ENCODE measurements at regions not wholly inside any gene's neighbourhood (a gene's known extent, or its start where the extent isn't known, plus 50 kb on each side); places are given as distances from the start of the nearest gene placed in this dataset.
A peak's percentile ranks its signal among the peaks of the same experiment; 100 is the strongest.

DNA sequence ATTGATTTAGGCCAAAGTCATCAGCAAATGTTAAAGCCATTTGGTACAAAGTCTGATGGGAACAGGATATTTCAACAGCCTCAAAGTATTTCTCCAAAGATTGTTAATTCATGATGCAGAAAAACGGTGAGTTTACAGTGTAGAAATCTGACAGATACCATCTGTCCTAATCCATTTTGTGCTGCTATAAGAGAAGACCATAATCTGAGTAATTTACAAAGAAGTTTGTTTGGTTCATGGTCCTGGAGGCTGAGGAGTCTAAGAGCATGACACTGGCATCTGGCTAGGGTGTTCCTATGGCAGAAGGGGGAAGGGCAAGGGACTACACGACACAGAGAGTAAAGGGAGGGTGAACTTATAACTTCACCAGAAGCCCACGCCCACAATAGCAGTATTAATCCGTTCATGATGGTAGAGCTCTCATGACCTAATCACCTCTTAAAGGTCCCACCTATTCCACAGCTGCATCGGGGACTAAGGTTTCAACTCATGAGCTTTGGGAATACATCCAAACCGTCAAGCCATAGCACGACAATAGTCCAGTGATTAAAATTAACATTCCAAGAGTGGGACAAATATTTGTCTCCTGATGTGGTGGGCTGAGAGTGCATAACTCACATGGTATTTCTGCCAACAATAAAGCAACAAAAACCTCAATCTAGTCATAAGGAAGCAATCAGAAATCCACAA is 298.6 kb upstream of the AKR1E2 start:
- DNase-seq (ENCODE audit: low spot score) = no peak

GRCh38 chr10:4526311-4526731 is 299.7 kb upstream of the AKR1E2 start:
- DNase-seq (ENCODE audit: low spot score) = no peak

- DNase-seq (ENCODE audit: low spot score) = no peak
These were observed 300.9 kb upstream of the AKR1E2 start for GRCh38 chr10:4525103-4525502.

DNA sequence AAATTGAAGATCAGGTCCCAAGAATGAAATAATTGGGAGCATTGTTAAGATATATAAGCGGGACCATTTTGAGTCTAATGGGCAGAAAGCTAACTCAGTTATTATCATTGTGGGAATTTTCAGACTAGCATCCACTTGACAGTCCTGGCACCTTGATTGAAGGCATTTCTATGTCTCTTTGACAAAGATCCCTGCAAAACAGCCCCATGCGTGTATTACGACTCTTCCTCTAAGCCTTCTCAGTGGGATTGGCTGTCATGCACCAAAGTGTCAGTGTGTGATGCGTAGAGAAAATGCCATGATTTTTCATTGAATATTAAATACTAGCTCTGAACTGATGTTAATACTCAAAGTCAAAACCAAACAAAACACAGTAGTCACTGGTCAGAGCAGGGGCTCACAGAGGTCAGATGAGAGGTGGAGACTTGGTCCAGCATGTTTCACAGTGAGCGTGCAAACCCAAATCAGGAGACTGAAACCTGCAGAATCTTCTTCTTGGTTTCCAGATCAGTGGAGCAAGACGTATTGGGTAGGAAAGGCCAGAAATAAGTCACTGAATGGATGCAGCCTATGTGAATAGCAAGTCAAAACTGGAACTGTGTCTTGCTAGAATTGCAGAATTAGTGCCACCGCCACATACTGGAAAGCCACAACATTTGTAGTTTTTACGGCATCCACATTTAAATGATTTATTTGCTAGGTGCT is 303.6 kb upstream of the AKR1E2 start:
- no peak for DNase-seq (ENCODE audit: low spot score)

DNA sequence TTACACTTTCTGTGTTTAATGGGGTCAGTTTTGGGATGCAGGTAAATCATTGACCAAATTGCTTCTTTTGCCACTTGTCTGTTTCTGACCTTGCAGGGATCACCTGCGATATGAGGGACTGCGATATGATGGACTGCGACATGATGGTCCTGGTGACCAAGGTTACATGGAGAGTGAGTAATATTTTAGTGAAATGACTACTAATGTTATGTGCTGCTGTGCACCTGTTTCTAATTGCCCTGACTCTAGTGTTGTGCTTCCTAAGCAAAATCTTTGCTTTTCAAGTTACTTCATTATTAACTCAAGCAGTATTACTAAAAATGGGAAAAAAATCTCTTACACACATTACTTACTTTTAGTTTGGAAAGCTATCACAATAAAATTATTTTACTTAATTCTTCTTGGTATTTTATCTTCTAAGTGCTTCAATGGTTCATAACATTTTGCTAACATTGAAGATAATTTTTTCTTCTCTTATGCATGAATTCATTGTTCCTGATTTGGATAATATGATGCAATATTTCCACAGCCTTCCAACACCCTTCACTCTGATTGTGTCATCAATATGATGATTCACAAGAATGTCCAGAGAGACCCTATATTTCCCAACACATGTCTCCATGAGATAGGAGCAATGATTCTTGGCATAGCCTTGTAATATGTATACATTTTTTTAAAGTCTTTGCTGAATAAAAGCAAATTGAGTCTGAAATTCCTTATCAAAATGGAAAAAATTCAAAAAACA is 306.2 kb upstream of the AKR1E2 start:
- DNase-seq (ENCODE audit: low spot score) = no peak

GRCh38 chr10:4517746-4518145 is 308.3 kb upstream of the AKR1E2 start:
- DNase-seq (ENCODE audit: low spot score) = no peak

DNA sequence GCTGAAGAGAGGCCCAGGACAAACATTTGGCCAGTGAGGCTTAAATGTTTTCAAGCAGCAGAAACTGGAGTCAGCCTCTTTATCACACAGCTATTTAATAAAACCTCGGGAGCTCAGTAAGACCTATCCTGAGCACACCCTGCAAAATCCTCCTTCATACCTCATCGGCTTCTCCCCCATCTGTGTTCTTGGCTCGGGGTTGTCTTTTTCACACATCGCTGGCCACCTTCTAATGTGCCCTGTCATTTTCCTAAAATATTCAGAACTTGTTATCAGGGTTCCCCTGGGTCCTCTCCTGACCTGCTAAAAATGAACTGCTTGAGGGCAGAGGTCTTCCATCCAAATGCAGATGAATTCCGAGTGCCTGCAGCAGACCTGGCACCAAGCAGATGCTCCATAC is 310.3 kb upstream of the AKR1E2 start:
- no peak for DNase-seq (ENCODE audit: low spot score)

- DNase-seq (ENCODE audit: low spot score) = no peak
These were observed 311.4 kb upstream of the AKR1E2 start for GRCh38 chr10:4514445-4515108.

- DNase-seq (ENCODE audit: low spot score) = peak; percentile 50
These were observed 313.3 kb upstream of the AKR1E2 start for GRCh38 chr10:4512671-4513240.

DNA sequence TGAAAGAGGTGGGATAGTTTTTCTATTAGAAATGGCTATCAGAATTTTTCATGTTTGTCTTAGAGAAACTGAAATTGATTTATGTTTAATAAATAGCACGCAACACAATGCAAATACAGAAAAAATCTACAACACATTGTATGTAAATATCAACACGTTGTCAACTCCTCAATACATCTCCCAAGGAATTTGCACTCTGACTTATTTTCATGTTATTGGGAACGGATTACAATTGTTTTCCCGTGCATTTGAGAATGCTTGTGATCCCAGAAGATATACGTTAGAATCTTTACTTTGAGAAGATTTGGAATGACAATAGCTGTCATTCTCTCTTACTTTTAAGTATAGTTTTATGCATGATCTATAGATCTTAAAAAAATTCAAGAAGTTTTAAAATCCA is 313.8 kb upstream of the AKR1E2 start:
- DNase-seq (ENCODE audit: low spot score) = no peak

DNA sequence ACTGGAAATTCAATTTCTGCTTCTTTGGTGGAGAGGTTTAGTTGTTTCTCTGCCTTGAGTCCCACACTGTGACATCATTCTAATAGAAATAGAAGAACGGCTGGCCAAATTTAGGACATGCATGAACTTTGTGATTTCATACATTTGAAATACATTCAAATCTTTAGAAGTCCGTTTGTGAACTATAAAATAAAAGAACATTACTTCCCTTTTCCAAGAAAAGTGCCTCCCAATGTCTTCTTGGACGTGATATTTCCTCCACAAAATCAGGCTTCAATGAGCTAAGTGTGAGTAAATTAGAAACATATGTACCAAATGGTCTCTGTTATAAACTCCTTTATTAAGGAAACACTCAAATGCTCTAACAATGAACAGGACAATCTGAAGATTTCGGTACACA is 314.5 kb upstream of the AKR1E2 start:
- no peak for DNase-seq (ENCODE audit: low spot score)

DNA sequence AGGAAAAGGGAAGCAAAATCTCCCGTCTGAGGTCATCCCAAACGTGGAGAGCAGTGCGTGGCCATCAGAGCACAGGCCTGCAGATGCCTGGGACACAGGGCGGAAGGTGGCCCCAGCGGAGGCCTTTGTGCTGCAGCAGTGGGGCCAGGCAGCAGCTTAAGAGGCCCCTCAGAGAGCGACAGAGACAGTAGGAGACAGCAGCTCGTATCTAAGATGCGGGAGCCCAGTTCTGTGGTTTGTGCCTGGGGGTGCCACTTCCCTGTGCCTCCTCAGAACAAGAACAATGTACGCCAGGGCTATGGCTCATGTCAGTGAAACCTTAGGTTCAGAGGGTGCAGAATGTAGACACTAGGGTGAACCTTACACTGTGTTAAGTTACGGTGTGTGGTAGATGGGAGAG is 316.6 kb upstream of the AKR1E2 start:
- DNase-seq (ENCODE audit: low spot score) = no peak

- DNase-seq (ENCODE audit: low spot score) = no peak
These were observed 319.9 kb upstream of the AKR1E2 start for GRCh38 chr10:4506095-4506494.

DNA sequence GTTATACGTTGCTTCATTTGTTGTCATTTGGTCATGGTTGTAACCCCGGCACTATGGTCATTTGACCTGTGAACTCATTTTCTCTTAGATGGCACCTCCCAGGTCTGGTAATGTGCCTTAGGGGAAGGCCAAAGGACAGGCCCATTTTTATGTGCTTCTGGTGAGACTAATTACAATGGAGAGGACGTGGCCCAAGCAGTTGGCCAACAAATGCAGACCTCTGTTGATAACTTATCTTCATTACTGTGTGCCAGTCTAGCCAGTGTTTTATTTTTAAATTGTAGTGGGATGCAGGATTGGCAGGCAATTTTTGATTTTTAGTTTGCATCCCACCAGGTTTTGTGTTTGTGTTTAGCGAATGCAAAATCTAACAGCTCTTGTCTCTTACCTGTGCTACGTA is 321.5 kb upstream of the AKR1E2 start:
- no peak for DNase-seq (ENCODE audit: low spot score)

DNA sequence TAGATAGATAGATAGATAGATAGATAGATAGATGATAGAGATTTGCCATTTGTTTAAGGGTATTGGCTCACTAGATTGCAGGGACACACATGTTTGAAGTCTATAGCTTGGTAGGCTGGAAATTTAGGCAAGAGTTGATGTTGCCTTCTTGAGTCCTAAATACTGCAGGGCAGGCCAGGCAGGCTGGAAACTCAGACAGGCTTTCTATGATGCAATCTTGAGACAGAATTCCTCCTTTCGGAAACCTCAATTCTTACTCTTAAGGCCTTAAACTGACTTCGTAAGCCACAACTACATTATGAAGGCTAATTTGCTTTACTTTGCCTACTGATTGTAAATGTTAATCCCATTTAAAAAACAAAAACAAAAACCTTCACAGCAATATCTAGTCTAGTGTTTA is 322.9 kb upstream of the AKR1E2 start:
- no peak for DNase-seq (ENCODE audit: low spot score)

- no peak for DNase-seq (ENCODE audit: low spot score)
These were observed 324.7 kb upstream of the AKR1E2 start for GRCh38 chr10:4501306-4501705.

GRCh38 chr10:4498711-4499251 is 327.2 kb upstream of the AKR1E2 start:
- no peak for DNase-seq (ENCODE audit: low spot score)

DNA sequence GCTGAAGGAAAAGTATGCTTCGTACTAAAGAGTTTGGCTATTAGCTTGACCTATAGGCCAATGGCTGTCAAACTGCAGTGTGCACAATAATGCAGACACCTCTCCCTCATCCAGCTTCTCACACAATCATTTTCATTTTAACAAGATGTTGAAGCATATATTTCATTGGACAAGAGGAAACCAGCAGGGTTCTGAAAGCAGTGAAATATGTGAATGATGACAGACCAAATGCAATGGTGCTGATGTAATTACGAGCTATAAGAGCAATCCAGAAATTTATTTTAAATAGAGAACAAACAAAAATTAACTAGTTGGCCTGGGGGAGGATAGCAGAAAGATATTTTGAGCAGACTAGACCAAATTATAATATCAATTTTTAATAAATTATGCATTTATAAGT is 331.5 kb upstream of the AKR1E2 start:
- DNase-seq (ENCODE audit: low spot score) = no peak

- no peak for DNase-seq (ENCODE audit: low spot score)
These were observed 333.8 kb upstream of the AKR1E2 start for GRCh38 chr10:4492202-4492601.

- no peak for DNase-seq (ENCODE audit: low spot score)
These were observed 337.1 kb upstream of the AKR1E2 start for GRCh38 chr10:4488904-4489303.

DNA sequence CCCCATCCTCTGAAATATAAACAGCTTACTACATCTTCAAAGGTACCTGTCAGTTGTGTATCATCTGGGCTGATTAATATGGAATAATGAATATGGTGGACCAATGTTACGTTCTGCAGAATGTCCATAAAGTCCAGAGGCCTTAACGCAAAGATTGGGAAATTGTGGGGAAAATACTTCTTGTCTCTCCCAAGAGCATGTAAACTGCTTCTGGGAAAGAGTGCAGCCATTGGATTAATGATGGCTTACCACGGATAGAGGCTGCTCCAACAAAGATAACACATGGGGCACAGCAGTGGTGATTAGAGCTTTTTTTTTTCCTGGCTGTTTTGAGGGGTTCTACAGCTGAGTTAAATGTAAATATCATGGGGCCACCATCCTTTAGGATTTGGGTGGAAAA is 340.4 kb upstream of the AKR1E2 start:
- DNase-seq (ENCODE audit: low spot score) = no peak

DNA sequence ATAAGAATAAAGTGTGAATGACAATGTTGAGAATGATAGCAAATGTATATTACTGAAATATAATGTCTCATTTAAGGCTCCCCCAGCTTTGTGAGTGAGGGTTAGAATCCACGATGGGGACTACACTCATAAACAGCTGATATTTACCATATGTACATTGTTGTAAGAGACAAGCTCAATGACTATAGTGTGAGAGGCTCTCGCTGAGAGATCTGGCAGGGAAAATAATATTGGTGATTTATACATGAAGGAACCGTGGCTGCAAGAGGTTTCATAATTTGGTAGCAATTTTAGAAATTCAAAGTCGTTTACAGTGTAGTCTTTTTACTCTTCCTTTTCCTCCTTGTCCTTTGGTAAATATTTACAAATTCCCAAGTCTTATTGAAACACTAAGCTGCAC is 342.2 kb upstream of the AKR1E2 start:
- no peak for DNase-seq (ENCODE audit: low spot score)

Measured in iPS-NIHi11 (cell line).